Prostate gland (tissue), 2 donors: ENCODE measurements at regions not wholly inside any gene's neighbourhood (a gene's known extent, or its start where the extent isn't known, plus 50 kb on each side); places are given as distances from the start of the nearest gene placed in this dataset.

Experiments
- CTCF ChIP-seq, 4 experiments: fragments of 200-600 bp in 2 of 4; fragments of 450-650 bp in 2 of 4; sonication (generic) in 2 of 4; IDR thresholded peaks; 1 replicate in 3 of 4; 2 replicates in 1 of 4; pipeline ENCODE4 v1.5.1; 2016 to 2019; ENCODE audit warnings: antibody characterized with exemption in 4 of 4, mild to moderate bottlenecking in 2 of 4, moderate library complexity in 2 of 4
- POLR2A ChIP-seq: fragments of 450-650 bp; IDR thresholded peaks from one replicate; pipeline ENCODE4 v1.6.1; 2016; ENCODE audit warnings: antibody characterized with exemption, mild to moderate bottlenecking

GRCh38 chr17:36813357-36813756 is 123.9 kb upstream of the LHX1 start:
- TF ChIP-seq CTCF (IDR thresholded peaks at IDR 0.05), result no peak
- no peak for TF ChIP-seq POLR2A
